ENCODE measurements at regions not wholly inside any gene's neighbourhood (a gene's known extent, or its start where the extent isn't known, plus 50 kb on each side); places are given as distances from the start of the nearest gene placed in this dataset.

GRCh38 chr1:216902669-216903381 lies 179.6 kb upstream of the ESRRG start:
- TF ChIP-seq, protein P1, sequence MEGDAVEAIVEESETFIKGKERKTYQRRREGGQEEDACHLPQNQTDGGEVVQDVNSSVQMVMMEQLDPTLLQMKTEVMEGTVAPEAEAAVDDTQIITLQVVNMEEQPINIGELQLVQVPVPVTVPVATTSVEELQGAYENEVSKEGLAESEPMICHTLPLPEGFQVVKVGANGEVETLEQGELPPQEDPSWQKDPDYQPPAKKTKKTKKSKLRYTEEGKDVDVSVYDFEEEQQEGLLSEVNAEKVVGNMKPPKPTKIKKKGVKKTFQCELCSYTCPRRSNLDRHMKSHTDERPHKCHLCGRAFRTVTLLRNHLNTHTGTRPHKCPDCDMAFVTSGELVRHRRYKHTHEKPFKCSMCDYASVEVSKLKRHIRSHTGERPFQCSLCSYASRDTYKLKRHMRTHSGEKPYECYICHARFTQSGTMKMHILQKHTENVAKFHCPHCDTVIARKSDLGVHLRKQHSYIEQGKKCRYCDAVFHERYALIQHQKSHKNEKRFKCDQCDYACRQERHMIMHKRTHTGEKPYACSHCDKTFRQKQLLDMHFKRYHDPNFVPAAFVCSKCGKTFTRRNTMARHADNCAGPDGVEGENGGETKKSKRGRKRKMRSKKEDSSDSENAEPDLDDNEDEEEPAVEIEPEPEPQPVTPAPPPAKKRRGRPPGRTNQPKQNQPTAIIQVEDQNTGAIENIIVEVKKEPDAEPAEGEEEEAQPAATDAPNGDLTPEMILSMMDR (IDR thresholded peaks at IDR 0.05) = no peak
- TF ChIP-seq POLR2A (IDR thresholded peaks at IDR 0.05) = no peak

Data from adrenal gland (tissue), 5 donors.